Suppressor macrophage treated with lipopolysaccharide for 4 hours (primary cell): ENCODE measurements at regions not wholly inside any gene's neighbourhood (a gene's known extent, or its start where the extent isn't known, plus 50 kb on each side); places are given as distances from the start of the nearest gene placed in this dataset.

Experiments used
- DNase-seq: peaks from one replicate; pipeline ENCODE4 v3.0.0-alpha.2; 2020

GRCh38 chr11:70522593-70523311 is 124.4 kb downstream of the CTTN start:
- DNase-seq, result no peak

GRCh38 chr11:70523384-70524095 is 125.2 kb downstream of the CTTN start:
- DNase-seq, result no peak

GRCh38 chr11:70524096-70524922 is 126.0 kb downstream of the CTTN start:
- no peak for DNase-seq

- DNase-seq, result no peak
These were observed 126.7 kb downstream of the CTTN start for GRCh38 chr11:70525006-70525405.

- no peak for DNase-seq
These were observed 127.1 kb downstream of the CTTN start for GRCh38 chr11:70525466-70525865.

GRCh38 chr11:70526116-70527045 is 128.1 kb downstream of the CTTN start:
- no peak for DNase-seq

GRCh38 chr11:70527046-70527395 is 128.7 kb downstream of the CTTN start:
- no peak for DNase-seq

- no peak for DNase-seq
These were observed 129.2 kb downstream of the CTTN start for GRCh38 chr11:70527429-70528045.

GRCh38 chr11:70528046-70528793 is 129.9 kb downstream of the CTTN start:
- DNase-seq, result no peak

GRCh38 chr11:70528794-70529580 is 130.7 kb downstream of the CTTN start:
- DNase-seq, result no peak

GRCh38 chr11:70530010-70530409 is 131.7 kb downstream of the CTTN start:
- no peak for DNase-seq

GRCh38 chr11:70530629-70531185 is 132.4 kb downstream of the CTTN start:
- no peak for DNase-seq

- DNase-seq, result no peak
These were observed 133.1 kb downstream of the CTTN start for GRCh38 chr11:70531281-70532065.

- DNase-seq, result no peak
These were observed 133.7 kb downstream of the CTTN start for GRCh38 chr11:70532066-70532440.

- no peak for DNase-seq
These were observed 134.4 kb downstream of the CTTN start for GRCh38 chr11:70532731-70533130.

GRCh38 chr11:70535191-70535971 is 137.1 kb downstream of the CTTN start:
- DNase-seq, result no peak

- no peak for DNase-seq
These were observed 137.9 kb downstream of the CTTN start for GRCh38 chr11:70536051-70536877.
